Fibroblast of lung (primary cell): ENCODE measurements at regions not wholly inside any gene's neighbourhood (a gene's known extent, or its start where the extent isn't known, plus 50 kb on each side); places are given as distances from the start of the nearest gene placed in this dataset.

Experiments
- CTCF ChIP-seq, 2 donors: IDR thresholded peaks in 1 of 2; conservative IDR thresholded peaks in 1 of 2; 1 replicate in 1 of 2; 2 replicates in 1 of 2; pipeline ENCODE4 v1.5.1; 2011 to 2012; ENCODE audit warnings: low read length in 2 of 2, control low read depth in 1 of 2, inconsistent platforms in 1 of 2, low read depth in 1 of 2, mild to moderate bottlenecking in 1 of 2
- EZH2 ChIP-seq: IDR thresholded peaks from 2 replicates; pipeline ENCODE4 v1.5.1; 2012; ENCODE audit warnings: low read length, control low read depth, mild to moderate bottlenecking; ENCODE audit errors: missing control alignments

GRCh38 chr5:9903801-9904200, 273.6 kb upstream of the TAS2R1 start:
- TF ChIP-seq EZH2 (no peak), CTCF (conservative IDR thresholded peaks at IDR 0.05 in 1 of 2, IDR thresholded peaks at IDR 0.05 in 1 of 2; ENCODE audit: low read depth in 1 of 2, low read length in 2 of 2) (no peak)
